ENCODE measurements at regions not wholly inside any gene's neighbourhood (a gene's known extent, or its start where the extent isn't known, plus 50 kb on each side); places are given as distances from the start of the nearest gene placed in this dataset.
"Not testable (repeated sequence)": the region's sequence is repeated elsewhere in the genome, so short reads cannot be mapped to it uniquely, and the experiment has no call there.

GRCh38 chr5:104048231-104048630 lies 485.6 kb upstream of the NUDT12 start:
- TF ChIP-seq ZC3H10 (CRISPR knock-in tag; IDR thresholded peaks at IDR 0.05) = no peak
- TF ChIP-seq, protein P1, sequence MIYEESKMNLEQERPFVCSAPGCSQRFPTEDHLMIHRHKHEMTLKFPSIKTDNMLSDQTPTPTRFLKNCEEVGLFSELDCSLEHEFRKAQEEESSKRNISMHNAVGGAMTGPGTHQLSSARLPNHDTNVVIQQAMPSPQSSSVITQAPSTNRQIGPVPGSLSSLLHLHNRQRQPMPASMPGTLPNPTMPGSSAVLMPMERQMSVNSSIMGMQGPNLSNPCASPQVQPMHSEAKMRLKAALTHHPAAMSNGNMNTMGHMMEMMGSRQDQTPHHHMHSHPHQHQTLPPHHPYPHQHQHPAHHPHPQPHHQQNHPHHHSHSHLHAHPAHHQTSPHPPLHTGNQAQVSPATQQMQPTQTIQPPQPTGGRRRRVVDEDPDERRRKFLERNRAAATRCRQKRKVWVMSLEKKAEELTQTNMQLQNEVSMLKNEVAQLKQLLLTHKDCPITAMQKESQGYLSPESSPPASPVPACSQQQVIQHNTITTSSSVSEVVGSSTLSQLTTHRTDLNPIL (CRISPR knock-in tag; IDR thresholded peaks at IDR 0.05; ENCODE audit: low read depth) = no peak
- no peak for ATAC-seq

DNA sequence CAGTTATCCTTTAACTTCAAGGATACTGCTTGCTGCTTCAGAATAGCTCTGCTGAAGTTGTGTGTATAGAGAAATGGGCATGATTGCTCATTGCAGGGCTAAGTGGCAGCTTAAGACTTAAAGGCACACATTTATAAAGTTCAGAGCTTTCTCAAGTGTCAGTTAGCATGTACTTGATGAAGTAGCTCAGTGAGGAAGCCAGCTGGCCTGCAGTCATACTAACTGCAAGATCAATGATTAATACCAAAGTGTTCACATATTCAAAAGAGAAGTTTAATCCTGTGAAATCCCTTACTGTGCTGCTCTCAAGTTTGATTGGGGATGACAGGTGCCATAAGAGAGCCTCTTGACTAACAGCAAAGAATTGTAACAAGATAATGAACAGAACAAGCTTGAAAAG lies 483.4 kb upstream of the NUDT12 start:
- ATAC-seq = no peak
- no peak for TF ChIP-seq PPARA (CRISPR knock-in tag; IDR thresholded peaks at IDR 0.05; ENCODE audit: borderline replicate concordance)
- no peak for TF ChIP-seq GLIS3 (CRISPR knock-in tag; IDR thresholded peaks at IDR 0.05)
- no peak for TF ChIP-seq ZFP30 (CRISPR knock-in tag; IDR thresholded peaks at IDR 0.05)
- TF ChIP-seq, protein P2, sequence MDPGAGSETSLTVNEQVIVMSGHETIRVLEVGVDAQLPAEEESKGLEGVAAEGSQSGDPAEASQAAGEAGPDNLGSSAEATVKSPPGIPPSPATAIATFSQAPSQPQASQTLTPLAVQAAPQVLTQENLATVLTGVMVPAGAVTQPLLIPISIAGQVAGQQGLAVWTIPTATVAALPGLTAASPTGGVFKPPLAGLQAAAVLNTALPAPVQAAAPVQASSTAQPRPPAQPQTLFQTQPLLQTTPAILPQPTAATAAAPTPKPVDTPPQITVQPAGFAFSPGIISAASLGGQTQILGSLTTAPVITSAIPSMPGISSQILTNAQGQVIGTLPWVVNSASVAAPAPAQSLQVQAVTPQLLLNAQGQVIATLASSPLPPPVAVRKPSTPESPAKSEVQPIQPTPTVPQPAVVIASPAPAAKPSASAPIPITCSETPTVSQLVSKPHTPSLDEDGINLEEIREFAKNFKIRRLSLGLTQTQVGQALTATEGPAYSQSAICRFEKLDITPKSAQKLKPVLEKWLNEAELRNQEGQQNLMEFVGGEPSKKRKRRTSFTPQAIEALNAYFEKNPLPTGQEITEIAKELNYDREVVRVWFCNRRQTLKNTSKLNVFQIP (CRISPR knock-in tag; IDR thresholded peaks at IDR 0.05; ENCODE audit: borderline replicate concordance, low read depth) = no peak
- TF ChIP-seq RARB (CRISPR knock-in tag; IDR thresholded peaks at IDR 0.05) = no peak
- TF ChIP-seq TOX (CRISPR knock-in tag; IDR thresholded peaks at IDR 0.05; ENCODE audit: borderline replicate concordance) = no peak
- no peak for TF ChIP-seq ZNF8 (CRISPR knock-in tag; IDR thresholded peaks at IDR 0.05)
- TF ChIP-seq ZNF70 (CRISPR knock-in tag; IDR thresholded peaks at IDR 0.05) = no peak
- TF ChIP-seq ISL1 (CRISPR knock-in tag; IDR thresholded peaks at IDR 0.05) = no peak
- no peak for TF ChIP-seq ZNF565 (CRISPR knock-in tag; conservative IDR thresholded peaks at IDR 0.05; ENCODE audit: low read depth)
- no peak for TF ChIP-seq TCF4 (CRISPR knock-in tag; IDR thresholded peaks at IDR 0.05; ENCODE audit: borderline replicate concordance)
- TF ChIP-seq ZFP3 (CRISPR knock-in tag; IDR thresholded peaks at IDR 0.05) = no peak
- TF ChIP-seq ESRRG (CRISPR knock-in tag; IDR thresholded peaks at IDR 0.05) = no peak
- no peak for TF ChIP-seq BACH2 (CRISPR knock-in tag; IDR thresholded peaks at IDR 0.05; ENCODE audit: borderline replicate concordance)
- TF ChIP-seq, protein P1 (CRISPR knock-in tag; IDR thresholded peaks at IDR 0.05; ENCODE audit: low read depth) = no peak
- TF ChIP-seq ARNTL (CRISPR knock-in tag; IDR thresholded peaks at IDR 0.05; ENCODE audit: borderline replicate concordance, low read depth) = no peak
- no peak for TF ChIP-seq ZC3H10 (CRISPR knock-in tag; IDR thresholded peaks at IDR 0.05)
- TF ChIP-seq PATZ1 (CRISPR knock-in tag; IDR thresholded peaks at IDR 0.05; ENCODE audit: borderline replicate concordance) = no peak

DNA sequence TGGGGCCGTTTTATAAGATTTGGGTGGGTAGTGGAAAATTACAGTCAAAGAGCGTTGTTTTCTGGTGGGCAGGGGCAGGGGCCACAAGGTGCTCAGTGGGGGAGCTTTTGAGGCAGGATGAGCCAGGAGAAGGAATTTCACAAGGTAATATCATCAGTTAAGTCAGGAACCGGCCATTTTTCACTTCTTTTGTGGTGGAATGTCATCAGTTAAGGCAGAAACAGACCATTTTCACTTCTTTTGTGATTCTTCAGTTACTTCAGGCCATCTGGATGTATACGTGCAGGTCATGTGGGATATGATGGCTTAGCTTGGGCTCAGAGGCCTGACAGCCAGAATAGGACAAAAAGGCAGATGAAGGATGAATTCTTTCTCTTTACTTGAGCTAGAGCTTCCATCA lies 477.3 kb upstream of the NUDT12 start:
- not testable (repeated sequence) for ATAC-seq

DNA sequence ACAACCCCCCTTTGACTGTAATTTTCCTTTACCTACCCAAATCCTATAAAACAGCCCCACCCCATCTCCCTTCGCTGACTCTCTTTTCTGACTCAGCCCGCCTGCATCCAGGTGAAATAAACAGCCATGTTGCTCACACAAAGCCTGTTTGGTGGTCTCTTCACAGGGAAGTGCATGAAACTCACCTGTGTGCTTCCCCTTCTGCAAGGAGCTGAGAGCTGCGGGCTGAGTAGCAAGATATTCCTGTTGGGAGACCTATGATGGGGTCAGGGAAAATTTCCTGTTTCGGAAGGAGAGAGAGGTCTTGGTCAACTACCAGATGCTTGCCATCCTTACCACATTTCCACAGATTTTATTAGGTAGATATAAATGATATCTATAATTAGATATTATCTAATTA lies 474.5 kb upstream of the NUDT12 start:
- ATAC-seq = not testable (repeated sequence)

- ATAC-seq = not testable (repeated sequence)
These were observed 470.6 kb upstream of the NUDT12 start for GRCh38 chr5:104033186-104033585.

DNA sequence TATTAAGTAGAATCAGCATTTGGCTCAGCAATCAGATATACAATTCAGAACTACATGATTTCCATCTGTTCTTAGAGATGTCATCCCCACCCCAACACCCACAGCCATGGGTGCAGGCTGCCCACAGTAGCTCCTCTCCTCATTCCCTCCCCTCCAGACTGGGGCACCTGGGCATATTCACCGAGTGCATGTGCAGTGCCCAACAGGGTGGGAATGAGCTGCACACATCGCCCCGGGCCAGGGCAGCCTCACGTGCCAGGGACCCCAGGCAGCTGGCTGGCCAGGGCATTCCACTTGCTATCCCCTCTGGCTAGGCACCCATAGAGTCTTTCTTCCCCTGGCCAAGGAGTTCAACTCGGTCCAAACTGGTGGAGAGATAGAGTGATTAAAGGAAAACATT lies 461.9 kb upstream of the NUDT12 start:
- TF ChIP-seq TOX (CRISPR knock-in tag; IDR thresholded peaks at IDR 0.05; ENCODE audit: borderline replicate concordance) (no peak), PATZ1 (CRISPR knock-in tag; IDR thresholded peaks at IDR 0.05; ENCODE audit: borderline replicate concordance) (no peak), ZFP3 (CRISPR knock-in tag; IDR thresholded peaks at IDR 0.05) (no peak), CSDC2 (CRISPR knock-in tag; IDR thresholded peaks at IDR 0.05) (no peak), BACH2 (CRISPR knock-in tag; IDR thresholded peaks at IDR 0.05; ENCODE audit: borderline replicate concordance) (no peak), SNAI2 (CRISPR knock-in tag; IDR thresholded peaks at IDR 0.05) (no peak), ZFP30 (CRISPR knock-in tag; IDR thresholded peaks at IDR 0.05) (no peak), ESRRG (CRISPR knock-in tag; IDR thresholded peaks at IDR 0.05) (no peak), ZNF565 (CRISPR knock-in tag; conservative IDR thresholded peaks at IDR 0.05; ENCODE audit: low read depth) (no peak), GLIS3 (CRISPR knock-in tag; IDR thresholded peaks at IDR 0.05) (no peak), PPARA (CRISPR knock-in tag; IDR thresholded peaks at IDR 0.05; ENCODE audit: borderline replicate concordance) (no peak)
- TF ChIP-seq, protein P3, sequence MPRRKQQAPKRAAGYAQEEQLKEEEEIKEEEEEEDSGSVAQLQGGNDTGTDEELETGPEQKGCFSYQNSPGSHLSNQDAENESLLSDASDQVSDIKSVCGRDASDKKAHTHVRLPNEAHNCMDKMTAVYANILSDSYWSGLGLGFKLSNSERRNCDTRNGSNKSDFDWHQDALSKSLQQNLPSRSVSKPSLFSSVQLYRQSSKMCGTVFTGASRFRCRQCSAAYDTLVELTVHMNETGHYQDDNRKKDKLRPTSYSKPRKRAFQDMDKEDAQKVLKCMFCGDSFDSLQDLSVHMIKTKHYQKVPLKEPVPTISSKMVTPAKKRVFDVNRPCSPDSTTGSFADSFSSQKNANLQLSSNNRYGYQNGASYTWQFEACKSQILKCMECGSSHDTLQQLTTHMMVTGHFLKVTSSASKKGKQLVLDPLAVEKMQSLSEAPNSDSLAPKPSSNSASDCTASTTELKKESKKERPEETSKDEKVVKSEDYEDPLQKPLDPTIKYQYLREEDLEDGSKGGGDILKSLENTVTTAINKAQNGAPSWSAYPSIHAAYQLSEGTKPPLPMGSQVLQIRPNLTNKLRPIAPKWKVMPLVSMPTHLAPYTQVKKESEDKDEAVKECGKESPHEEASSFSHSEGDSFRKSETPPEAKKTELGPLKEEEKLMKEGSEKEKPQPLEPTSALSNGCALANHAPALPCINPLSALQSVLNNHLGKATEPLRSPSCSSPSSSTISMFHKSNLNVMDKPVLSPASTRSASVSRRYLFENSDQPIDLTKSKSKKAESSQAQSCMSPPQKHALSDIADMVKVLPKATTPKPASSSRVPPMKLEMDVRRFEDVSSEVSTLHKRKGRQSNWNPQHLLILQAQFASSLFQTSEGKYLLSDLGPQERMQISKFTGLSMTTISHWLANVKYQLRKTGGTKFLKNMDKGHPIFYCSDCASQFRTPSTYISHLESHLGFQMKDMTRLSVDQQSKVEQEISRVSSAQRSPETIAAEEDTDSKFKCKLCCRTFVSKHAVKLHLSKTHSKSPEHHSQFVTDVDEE (CRISPR knock-in tag; IDR thresholded peaks at IDR 0.05) = no peak
- ATAC-seq = no peak
